ENCODE measurements at regions not wholly inside any gene's neighbourhood (a gene's known extent, or its start where the extent isn't known, plus 50 kb on each side); places are given as distances from the start of the nearest gene placed in this dataset.

GRCh38 chr3:79885407-79885806 lies 117.6 kb upstream of the ROBO1 start:
- H3K9me3 ChIP-seq, result no peaks in the 10 kb centered on the region
- no peak overlapping the region for H3K27ac ChIP-seq (replicated peaks in 1 of 4)
- H3K27me3 ChIP-seq, result no peaks in the 10 kb centered on the region

DNA sequence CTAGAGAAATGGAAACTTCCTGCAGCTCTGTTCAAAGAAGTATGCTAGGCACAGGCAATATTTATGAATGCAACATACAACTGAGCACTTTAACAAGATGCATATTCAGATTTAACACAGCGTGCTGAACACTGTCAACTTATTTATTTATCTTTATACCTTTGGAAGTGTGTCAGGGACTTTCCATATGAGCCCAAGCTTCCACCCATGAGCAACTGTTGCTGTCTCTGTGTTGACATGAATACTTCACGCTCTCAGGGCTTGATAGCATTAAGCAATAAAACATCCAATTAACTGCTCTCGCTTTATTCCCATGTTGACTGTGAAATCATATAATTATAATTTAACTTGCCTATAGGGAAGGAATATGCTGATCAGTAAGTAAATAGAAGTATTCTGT lies 116.6 kb upstream of the ROBO1 start:
- H3K4me3 ChIP-seq, result no peak overlapping the region
- no peak for TF ChIP-seq POLR2A (IDR thresholded peaks at IDR 0.05; ENCODE audit: low read depth)
- TF ChIP-seq EP300 (IDR thresholded peaks at IDR 0.05), result no peak
- TF ChIP-seq, protein P1, sequence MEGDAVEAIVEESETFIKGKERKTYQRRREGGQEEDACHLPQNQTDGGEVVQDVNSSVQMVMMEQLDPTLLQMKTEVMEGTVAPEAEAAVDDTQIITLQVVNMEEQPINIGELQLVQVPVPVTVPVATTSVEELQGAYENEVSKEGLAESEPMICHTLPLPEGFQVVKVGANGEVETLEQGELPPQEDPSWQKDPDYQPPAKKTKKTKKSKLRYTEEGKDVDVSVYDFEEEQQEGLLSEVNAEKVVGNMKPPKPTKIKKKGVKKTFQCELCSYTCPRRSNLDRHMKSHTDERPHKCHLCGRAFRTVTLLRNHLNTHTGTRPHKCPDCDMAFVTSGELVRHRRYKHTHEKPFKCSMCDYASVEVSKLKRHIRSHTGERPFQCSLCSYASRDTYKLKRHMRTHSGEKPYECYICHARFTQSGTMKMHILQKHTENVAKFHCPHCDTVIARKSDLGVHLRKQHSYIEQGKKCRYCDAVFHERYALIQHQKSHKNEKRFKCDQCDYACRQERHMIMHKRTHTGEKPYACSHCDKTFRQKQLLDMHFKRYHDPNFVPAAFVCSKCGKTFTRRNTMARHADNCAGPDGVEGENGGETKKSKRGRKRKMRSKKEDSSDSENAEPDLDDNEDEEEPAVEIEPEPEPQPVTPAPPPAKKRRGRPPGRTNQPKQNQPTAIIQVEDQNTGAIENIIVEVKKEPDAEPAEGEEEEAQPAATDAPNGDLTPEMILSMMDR (IDR thresholded peaks at IDR 0.05), result no peak
- no peak for TF ChIP-seq POLR2AphosphoS5 (IDR thresholded peaks at IDR 0.05)
- H3K27ac ChIP-seq (replicated peaks in 1 of 4), result no peak overlapping the region
- H3K9me3 ChIP-seq, result no peaks in the 10 kb centered on the region
- DNase-seq (ENCODE audit: extremely low spot score), result no peak
- H3K36me3 ChIP-seq, result no peaks in the 10 kb centered on the region
- intact Hi-C loops (cut with DNase I), result no loop called here
- 86% methylated on average over 3 of the region's 3 CpGs for WGBS
- no peaks in the 10 kb centered on the region for H3K4me1 ChIP-seq
- no peaks in the 10 kb centered on the region for H3K27me3 ChIP-seq

More at GRCh38 chr3:79885407-79885806, 117.6 kb upstream of the ROBO1 start:
- intact Hi-C loops (cut with DNase I), result no loop called here
- Histone ChIP-seq H3K4me1 (no peaks in the 10 kb centered on the region), H3K4me3 (no peak overlapping the region), H3K36me3 (no peaks in the 10 kb centered on the region)
- no peak for TF ChIP-seq POLR2AphosphoS5 (IDR thresholded peaks at IDR 0.05)
- no peak for TF ChIP-seq POLR2A (IDR thresholded peaks at IDR 0.05; ENCODE audit: low read depth)
- TF ChIP-seq, protein P1 (IDR thresholded peaks at IDR 0.05), result no peak
- TF ChIP-seq EP300 (IDR thresholded peaks at IDR 0.05), result no peak
- DNase-seq (ENCODE audit: extremely low spot score), result no peak
- 58% methylated on average over 4 of the region's 4 CpGs for WGBS

- no peaks in the 10 kb centered on the region for H3K27me3 ChIP-seq
- WGBS, result 71% methylated on average over 1 of the region's 1 CpG
- H3K9me3 ChIP-seq, result no peaks in the 10 kb centered on the region
- no peaks in the 10 kb centered on the region for H3K36me3 ChIP-seq
- TF ChIP-seq POLR2A (IDR thresholded peaks at IDR 0.05; ENCODE audit: low read depth), result no peak
- TF ChIP-seq EP300 (IDR thresholded peaks at IDR 0.05), result no peak
- no peak for TF ChIP-seq POLR2AphosphoS5 (IDR thresholded peaks at IDR 0.05)
- TF ChIP-seq, protein P1 (IDR thresholded peaks at IDR 0.05), result no peak
- no peaks in the 10 kb centered on the region for H3K4me1 ChIP-seq
- no peak for DNase-seq (ENCODE audit: extremely low spot score)
- intact Hi-C loops (cut with DNase I), result no loop called here
- no peak overlapping the region for H3K27ac ChIP-seq (replicated peaks in 1 of 4)
- H3K4me3 ChIP-seq, result no peak overlapping the region
These were observed 113.6 kb upstream of the ROBO1 start for GRCh38 chr3:79881431-79881830.

GRCh38 chr3:79878708-79879107 lies 110.9 kb upstream of the ROBO1 start:
- 88% methylated on average over 4 of the region's 4 CpGs for WGBS
- intact Hi-C loops (cut with DNase I), result no loop called here
- Histone ChIP-seq H3K4me1 (no peaks in the 10 kb centered on the region), H3K36me3 (no peaks in the 10 kb centered on the region), H3K27ac (replicated peaks in 1 of 4) (no peak overlapping the region), H3K9me3 (no peaks in the 10 kb centered on the region), H3K4me3 (no peak overlapping the region), H3K27me3 (no peaks in the 10 kb centered on the region)
- no peak for TF ChIP-seq EP300 (IDR thresholded peaks at IDR 0.05)
- TF ChIP-seq POLR2AphosphoS5 (IDR thresholded peaks at IDR 0.05), result no peak
- TF ChIP-seq, protein P1 (IDR thresholded peaks at IDR 0.05), result no peak
- no peak for TF ChIP-seq POLR2A (IDR thresholded peaks at IDR 0.05; ENCODE audit: low read depth)
- DNase-seq (ENCODE audit: extremely low spot score), result no peak

GRCh38 chr3:79874646-79875045 lies 106.8 kb upstream of the ROBO1 start:
- no peak overlapping the region for H3K4me3 ChIP-seq
- intact Hi-C loops (cut with DNase I), result no loop called here
- no peaks in the 10 kb centered on the region for H3K27me3 ChIP-seq
- 69% methylated on average over 4 of the region's 4 CpGs for WGBS
- no peaks in the 10 kb centered on the region for H3K36me3 ChIP-seq
- no peaks in the 10 kb centered on the region for H3K4me1 ChIP-seq
- no peak overlapping the region for H3K27ac ChIP-seq (replicated peaks in 1 of 4)
- H3K9me3 ChIP-seq, result no peaks in the 10 kb centered on the region
- DNase-seq (ENCODE audit: extremely low spot score), result no peak
- no peak for TF ChIP-seq POLR2A (IDR thresholded peaks at IDR 0.05; ENCODE audit: low read depth)
- TF ChIP-seq POLR2AphosphoS5 (IDR thresholded peaks at IDR 0.05), result no peak
- TF ChIP-seq, protein P1 (IDR thresholded peaks at IDR 0.05), result no peak
- no peak for TF ChIP-seq EP300 (IDR thresholded peaks at IDR 0.05)

All from esophagus muscularis mucosa (tissue), 4 donors.